GM21528 (cell line): ENCODE measurements at regions not wholly inside any gene's neighbourhood (a gene's known extent, or its start where the extent isn't known, plus 50 kb on each side); places are given as distances from the start of the nearest gene placed in this dataset.
"Not testable (repeated sequence)": the region's sequence is repeated elsewhere in the genome, so short reads cannot be mapped to it uniquely, and the experiment has no call there.

Source experiments
- ATAC-seq: cut with Tn5 transposase; IDR thresholded peaks from one replicate; pipeline ENCODE4 v1.9.1; 2021; ENCODE audit warnings: mild to moderate bottlenecking, moderate library complexity; ENCODE audit not compliant: unreplicated experiment, low FRiP score

GRCh38 chr13:109264603-109265437 is 521.6 kb downstream of the IRS2 start:
- ATAC-seq: not testable (repeated sequence)

- ATAC-seq: not testable (repeated sequence)
Measured at GRCh38 chr13:109257761-109258157, 528.6 kb downstream of the IRS2 start.
